ENCODE measurements at regions not wholly inside any gene's neighbourhood (a gene's known extent, or its start where the extent isn't known, plus 50 kb on each side); places are given as distances from the start of the nearest gene placed in this dataset.

- no peak for TF ChIP-seq POLR2AphosphoS5 (IDR thresholded peaks at IDR 0.05; ENCODE audit: borderline replicate concordance, low read depth, low read length)
- no peak for TF ChIP-seq EZH2 (IDR thresholded peaks at IDR 0.05)
Measured at GRCh38 chr20:53751620-53752318, 158.1 kb upstream of the ZNF217 start.

Measured in SK-N-MC (cell line).